ENCODE measurements at regions not wholly inside any gene's neighbourhood (a gene's known extent, or its start where the extent isn't known, plus 50 kb on each side); places are given as distances from the start of the nearest gene placed in this dataset.

DNA sequence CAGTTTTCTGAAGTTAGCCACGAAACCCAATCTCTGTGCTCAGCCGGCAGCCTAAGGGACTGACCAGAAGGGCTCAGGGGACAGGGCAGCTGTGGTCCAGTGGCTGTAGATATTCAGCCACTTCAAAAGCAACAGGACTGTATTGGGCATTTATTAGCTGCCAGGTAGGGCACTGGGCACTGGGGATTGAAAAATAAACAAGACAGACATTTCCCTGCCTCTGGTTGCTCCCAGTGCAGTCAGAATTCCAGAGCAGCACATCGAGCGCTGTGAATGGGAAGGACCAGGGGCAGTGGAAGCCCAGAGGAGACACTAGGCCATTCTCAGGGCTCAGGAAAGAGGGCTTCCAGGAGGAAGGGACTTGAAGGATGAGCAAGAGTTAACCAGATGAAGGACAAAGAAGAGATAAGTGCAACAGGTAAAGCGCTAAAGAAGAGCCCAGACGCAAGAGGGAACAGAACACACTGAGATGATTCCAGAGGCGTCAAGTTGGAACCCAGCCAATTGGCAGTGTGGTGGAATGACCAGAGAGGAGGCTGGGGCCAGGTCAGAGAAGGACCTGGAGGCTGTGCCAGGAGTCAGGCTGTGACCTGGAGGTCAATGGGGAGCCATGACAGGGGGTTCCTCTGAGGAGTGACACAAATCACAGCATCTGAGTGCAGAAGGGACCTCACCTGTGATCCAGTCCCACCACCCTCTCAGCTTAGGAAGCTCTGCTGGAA lies 122.5 kb upstream of the ZNF618 start (continued):
- TF ChIP-seq CHD7 (IDR thresholded peaks at IDR 0.05; ENCODE audit: insufficient replicate concordance, low read length) (no peak), CBX8 (IDR thresholded peaks at IDR 0.05; ENCODE audit: borderline replicate concordance, low read depth, low read length) (no peak), SP1 (IDR thresholded peaks at IDR 0.05; ENCODE audit: low read depth, low read length) (no peak)
